ENCODE measurements at regions not wholly inside any gene's neighbourhood (a gene's known extent, or its start where the extent isn't known, plus 50 kb on each side); places are given as distances from the start of the nearest gene placed in this dataset.

- DNase-seq (ENCODE audit: low spot score) = no peak
- in situ Hi-C loops (cut with MboI; ENCODE audit: low pct_unique_long_range_greater_than_20kb, low sequenced_read_pairs, unreplicated experiment) = no loop called here
- no peak for TF ChIP-seq CTCF (IDR thresholded peaks at IDR 0.05; ENCODE audit: extremely low read depth, insufficient read depth, missing control alignments)
These were observed 344.6 kb downstream of the CD83 start for GRCh38 chr6:14462135-14462534.

GRCh38 chr6:14462566-14462965, 345.0 kb downstream of the CD83 start:
- in situ Hi-C loops (cut with MboI; ENCODE audit: low pct_unique_long_range_greater_than_20kb, low sequenced_read_pairs, unreplicated experiment) = no loop called here
- no peak for TF ChIP-seq CTCF (IDR thresholded peaks at IDR 0.05; ENCODE audit: extremely low read depth, insufficient read depth, missing control alignments)
- no peak for DNase-seq (ENCODE audit: low spot score)

- TF ChIP-seq CTCF (IDR thresholded peaks at IDR 0.05; ENCODE audit: extremely low read depth, insufficient read depth, missing control alignments) = no peak
- DNase-seq (ENCODE audit: low spot score) = no peak
- in situ Hi-C loops (cut with MboI; ENCODE audit: low pct_unique_long_range_greater_than_20kb, low sequenced_read_pairs, unreplicated experiment) = no loop called here
These were observed 345.5 kb downstream of the CD83 start for GRCh38 chr6:14463110-14463509.

- no peak for DNase-seq (ENCODE audit: low spot score)
- TF ChIP-seq CTCF (IDR thresholded peaks at IDR 0.05; ENCODE audit: extremely low read depth, insufficient read depth, missing control alignments) = no peak
- in situ Hi-C loops (cut with MboI; ENCODE audit: low pct_unique_long_range_greater_than_20kb, low sequenced_read_pairs, unreplicated experiment) = no loop called here
These were observed 346.5 kb downstream of the CD83 start for GRCh38 chr6:14464055-14464454.

- in situ Hi-C loops (cut with MboI; ENCODE audit: low pct_unique_long_range_greater_than_20kb, low sequenced_read_pairs, unreplicated experiment) = no loop called here
- TF ChIP-seq CTCF (IDR thresholded peaks at IDR 0.05; ENCODE audit: extremely low read depth, insufficient read depth, missing control alignments) = no peak
- DNase-seq (ENCODE audit: low spot score) = no peak
These were observed 347.1 kb downstream of the CD83 start for GRCh38 chr6:14464716-14465115.

- in situ Hi-C loops (cut with MboI; ENCODE audit: low pct_unique_long_range_greater_than_20kb, low sequenced_read_pairs, unreplicated experiment) = no loop called here
- no peak for TF ChIP-seq CTCF (IDR thresholded peaks at IDR 0.05; ENCODE audit: extremely low read depth, insufficient read depth, missing control alignments)
- DNase-seq (ENCODE audit: low spot score) = no peak
These were observed 348.7 kb downstream of the CD83 start for GRCh38 chr6:14466278-14466677.

GRCh38 chr6:14467591-14467990, 350.0 kb downstream of the CD83 start:
- no peak for TF ChIP-seq CTCF (IDR thresholded peaks at IDR 0.05; ENCODE audit: extremely low read depth, insufficient read depth, missing control alignments)
- in situ Hi-C loops (cut with MboI; ENCODE audit: low pct_unique_long_range_greater_than_20kb, low sequenced_read_pairs, unreplicated experiment) = no loop called here
- DNase-seq (ENCODE audit: low spot score) = no peak

Measured in GM13977 (cell line).